GM12891 (cell line): ENCODE measurements at regions not wholly inside any gene's neighbourhood (a gene's known extent, or its start where the extent isn't known, plus 50 kb on each side); places are given as distances from the start of the nearest gene placed in this dataset.
A peak's percentile ranks its signal among the peaks of the same experiment; 100 is the strongest.

Experiments
- PAX5 ChIP-seq: IDR thresholded peaks from 2 replicates; pipeline ENCODE4 v1.6.1; 2011; ENCODE audit warnings: low read length, moderate library complexity, mild to moderate bottlenecking; ENCODE audit not compliant: insufficient read depth, severe bottlenecking
- POLR2A ChIP-seq: IDR thresholded peaks from 2 replicates; pipeline ENCODE4 v1.6.1; 2011; ENCODE audit warnings: low read depth, low read length, control low read depth
- POLR2AphosphoS5 ChIP-seq: IDR thresholded peaks from 2 replicates; pipeline ENCODE4 v1.6.1; 2011; ENCODE audit warnings: low read depth, low read length, control low read depth
- POU2F2 ChIP-seq: IDR thresholded peaks from 2 replicates; pipeline ENCODE4 v1.6.1; 2011; ENCODE audit warnings: low read depth, mild to moderate bottlenecking, control low read depth, low read length, moderate library complexity
- SPI1 ChIP-seq: IDR thresholded peaks from 2 replicates; pipeline ENCODE4 v1.6.1; 2011; ENCODE audit warnings: low read depth, low read length, control low read depth
- TAF1 ChIP-seq: IDR thresholded peaks from 2 replicates; pipeline ENCODE4 v1.6.1; 2011; ENCODE audit warnings: low read depth, low read length, control low read depth

DNA sequence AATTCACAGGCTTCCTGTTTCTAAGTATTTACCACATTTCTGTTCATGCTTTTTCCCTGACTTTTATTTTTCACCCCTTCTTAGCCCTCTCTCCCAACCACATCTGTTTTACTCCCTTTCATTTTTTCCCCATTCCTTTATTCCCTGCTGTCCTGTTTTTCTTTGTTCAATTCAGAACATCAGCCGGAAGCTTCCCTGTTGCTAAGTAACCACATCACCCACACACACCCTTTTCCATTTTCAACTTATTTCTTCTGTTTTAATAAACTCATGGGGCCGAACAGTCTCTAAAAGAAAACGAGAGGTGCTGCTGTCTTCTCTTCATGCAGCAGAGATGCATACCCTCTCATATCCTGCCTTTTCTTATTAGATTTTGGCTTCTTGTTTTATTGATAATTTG is 53.5 kb upstream of the CEP85L start:
- 0 out of 2 replicates have a peak, but pooled peaks have one; percentile 4 for TF ChIP-seq SPI1
- no peak for TF ChIP-seq POLR2A
- TF ChIP-seq PAX5, result no peak
- no peak for TF ChIP-seq POLR2AphosphoS5
- no peak for TF ChIP-seq TAF1
- TF ChIP-seq POU2F2, result no peak
